PC-9 (cell line): ENCODE measurements at regions not wholly inside any gene's neighbourhood (a gene's known extent, or its start where the extent isn't known, plus 50 kb on each side); places are given as distances from the start of the nearest gene placed in this dataset.

Experiments
- BruUV-seq: library from RNA; stranded (reverse); fragments of 400-500 nt; replicated peaks from 2 replicates; lab custom pipeline; 2021; lab: Mats Ljungman, UMichigan
- CTCF ChIA-PET: fragments of 300-600 bp; sonication (Branson Sonifier 250); formaldehyde crosslinking; loops from one replicate; lab custom pipeline; 2022; ENCODE audit warnings: antibody characterized with exemption; lab: Charles Lee
- POLR2A ChIA-PET: fragments of 300-600 bp; sonication (Branson Sonifier 250); formaldehyde crosslinking; loops from one replicate; lab custom pipeline; 2022; ENCODE audit warnings: antibody characterized with exemption; ENCODE audit not compliant: unreplicated experiment; lab: Charles Lee
- DNase-seq, 2 experiments: peaks; one replicate each; pipeline versions ENCODE4 v3.0.0 to v3.0.0-alpha.2; 2015 to 2022; ENCODE audit warnings: mixed read lengths in 1 of 2
- H2AFZ ChIP-seq: fragments of 200-600 bp; sonication (generic); 2 replicates; pipeline ENCODE4 v1.8.1; 2017; ENCODE audit warnings: antibody characterized with exemption
- H3F3A ChIP-seq: fragments of 200-600 bp; sonication (generic); 2 replicates; pipeline ENCODE4 v1.8.1; 2017; ENCODE audit warnings: antibody characterized with exemption, mild to moderate bottlenecking, low read depth; ENCODE audit not compliant: insufficient read depth
- H3K27ac ChIP-seq: fragments of 200-600 bp; sonication (generic); 2 replicates; pipeline ENCODE4 v1.6.1; 2016; ENCODE audit warnings: mixed run types
- H3K27me3 ChIP-seq: fragments of 200-600 bp; sonication (generic); 2 replicates; pipeline ENCODE4 v1.6.1; 2016; ENCODE audit warnings: low read depth, mixed run types; ENCODE audit not compliant: insufficient read depth
- H3K36me3 ChIP-seq: fragments of 200-600 bp; sonication (generic); 2 replicates; pipeline ENCODE4 v1.6.1; 2016; ENCODE audit warnings: low read depth, mixed run types
- H3K4me1 ChIP-seq: fragments of 200-600 bp; sonication (generic); replicated peaks from 2 replicates; pipeline ENCODE4 v1.6.1; 2016; ENCODE audit warnings: mixed run types; ENCODE audit not compliant: insufficient read depth
- H3K4me2 ChIP-seq: fragments of 200-600 bp; sonication (generic); 2 replicates; pipeline ENCODE4 v1.6.1; 2017; ENCODE audit warnings: mixed run types
- H3K4me3 ChIP-seq: fragments of 200-600 bp; sonication (generic); 2 replicates; pipeline ENCODE4 v1.6.1; 2016; ENCODE audit warnings: mixed run types
- H3K79me2 ChIP-seq: fragments of 200-600 bp; sonication (generic); 2 replicates; pipeline ENCODE4 v1.6.1; 2017; ENCODE audit warnings: low read depth, mixed run types
- H3K9me2 ChIP-seq: fragments of 200-600 bp; sonication (generic); 2 replicates; pipeline ENCODE4 v1.8.1; 2017; ENCODE audit warnings: mild to moderate bottlenecking; ENCODE audit not compliant: insufficient read depth
- H3K9me3 ChIP-seq: fragments of 200-600 bp; sonication (generic); 2 replicates; pipeline ENCODE4 v1.8.1; 2016; ENCODE audit warnings: low read depth; ENCODE audit not compliant: insufficient read depth
- H4K20me1 ChIP-seq: fragments of 200-600 bp; sonication (generic); 2 replicates; pipeline ENCODE4 v1.8.1; 2017; ENCODE audit not compliant: insufficient read depth
- EZH2 ChIP-seq: fragments of 200-600 bp; sonication (generic); IDR thresholded peaks from 2 replicates; pipeline ENCODE4 v1.8.0; 2017; ENCODE audit warnings: antibody characterized with exemption, low read depth
- intact Hi-C: fragments of 100-400 bp; cut with micrococcal nuclease; formaldehyde crosslinking; loops from one replicate; pipeline ENCODE4 v1.10.0; 2022; ENCODE audit not compliant: unreplicated experiment
- TF ChIP-seq, protein P1 (sequence below): fragments of 200-600 bp; sonication (generic); conservative IDR thresholded peaks from 2 replicates; pipeline ENCODE4 v1.6.1; 2017; ENCODE audit warnings: mixed run types, antibody characterized with exemption, mild to moderate bottlenecking, moderate library complexity

DNA sequence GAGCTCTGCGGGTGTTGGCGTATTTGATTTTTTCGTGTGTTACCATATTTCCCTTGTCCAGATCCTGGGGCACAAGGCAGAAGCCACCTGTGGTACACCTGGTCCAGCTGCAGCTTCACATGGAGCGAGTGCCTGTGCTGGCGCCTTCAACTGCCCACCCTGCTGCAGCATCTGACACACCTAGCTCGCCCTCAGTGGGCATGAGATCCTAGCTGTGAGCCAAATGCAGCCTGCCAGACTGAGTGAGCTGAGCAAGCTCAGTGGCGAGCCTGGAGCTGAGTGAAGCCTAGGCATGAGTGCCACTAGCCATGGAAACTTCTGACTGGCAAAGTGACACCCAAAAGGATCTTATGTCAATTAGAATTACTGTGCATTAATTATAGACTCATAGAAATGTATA, 1226.8 kb upstream of the FLRT2 start:
- POLR2A ChIA-PET, result no interaction called here
- CTCF ChIA-PET, result no interaction called here
- no peak for DNase-seq
- BruUV-seq, result no TSS peak
- Histone ChIP-seq H3K9me2 (no peaks in the 10 kb centered on the region), H3F3A (no peaks in the 10 kb centered on the region), H3K4me3 (no peak overlapping the region), H2AFZ (no peak overlapping the region), H3K27me3 (no peaks in the 10 kb centered on the region), H3K4me1 (no peaks in the 10 kb centered on the region), H3K36me3 (no peaks in the 10 kb centered on the region), H3K79me2 (no peaks in the 10 kb centered on the region), H3K9me3 (no peaks in the 10 kb centered on the region), H4K20me1 (no peaks in the 10 kb centered on the region), H3K27ac (no peak overlapping the region), H3K4me2 (no peak overlapping the region)
- intact Hi-C loops, result no loop called here
- TF ChIP-seq EZH2, result no peak
- TF ChIP-seq, protein P1, sequence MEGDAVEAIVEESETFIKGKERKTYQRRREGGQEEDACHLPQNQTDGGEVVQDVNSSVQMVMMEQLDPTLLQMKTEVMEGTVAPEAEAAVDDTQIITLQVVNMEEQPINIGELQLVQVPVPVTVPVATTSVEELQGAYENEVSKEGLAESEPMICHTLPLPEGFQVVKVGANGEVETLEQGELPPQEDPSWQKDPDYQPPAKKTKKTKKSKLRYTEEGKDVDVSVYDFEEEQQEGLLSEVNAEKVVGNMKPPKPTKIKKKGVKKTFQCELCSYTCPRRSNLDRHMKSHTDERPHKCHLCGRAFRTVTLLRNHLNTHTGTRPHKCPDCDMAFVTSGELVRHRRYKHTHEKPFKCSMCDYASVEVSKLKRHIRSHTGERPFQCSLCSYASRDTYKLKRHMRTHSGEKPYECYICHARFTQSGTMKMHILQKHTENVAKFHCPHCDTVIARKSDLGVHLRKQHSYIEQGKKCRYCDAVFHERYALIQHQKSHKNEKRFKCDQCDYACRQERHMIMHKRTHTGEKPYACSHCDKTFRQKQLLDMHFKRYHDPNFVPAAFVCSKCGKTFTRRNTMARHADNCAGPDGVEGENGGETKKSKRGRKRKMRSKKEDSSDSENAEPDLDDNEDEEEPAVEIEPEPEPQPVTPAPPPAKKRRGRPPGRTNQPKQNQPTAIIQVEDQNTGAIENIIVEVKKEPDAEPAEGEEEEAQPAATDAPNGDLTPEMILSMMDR, result no peak

DNA sequence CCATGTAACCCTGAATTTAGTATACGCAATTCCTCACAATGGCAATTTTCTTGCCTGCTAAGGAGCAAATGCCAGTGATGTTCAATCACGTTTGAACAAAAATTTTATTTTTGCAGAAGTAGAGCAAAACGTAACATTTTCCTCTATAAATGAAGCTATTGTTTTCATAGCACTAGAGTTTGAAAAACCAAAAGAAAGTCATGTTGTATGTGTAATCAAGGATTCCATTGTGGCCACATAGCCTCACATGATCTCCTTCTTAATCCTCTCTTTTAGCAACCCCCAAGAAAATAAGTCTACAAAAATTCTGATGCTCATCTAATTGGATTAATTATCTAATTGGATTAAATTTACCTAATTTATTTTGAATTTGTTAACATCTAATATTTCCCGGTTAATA, 1217.4 kb upstream of the FLRT2 start:
- Histone ChIP-seq H2AFZ (no peak overlapping the region), H3K4me2 (no peak overlapping the region), H3K36me3 (no peaks in the 10 kb centered on the region), H3K79me2 (no peaks in the 10 kb centered on the region), H3K9me2 (no peaks in the 10 kb centered on the region), H3F3A (no peaks in the 10 kb centered on the region), H3K4me1 (no peaks in the 10 kb centered on the region), H3K27me3 (no peaks in the 10 kb centered on the region), H3K27ac (no peak overlapping the region), H3K9me3 (no peaks in the 10 kb centered on the region), H4K20me1 (no peaks in the 10 kb centered on the region), H3K4me3 (no peak overlapping the region)
- BruUV-seq, result no TSS peak
- intact Hi-C loops, result no loop called here
- TF ChIP-seq, protein P1, result no peak
- TF ChIP-seq EZH2, result no peak
- ChIA-PET POLR2A (no interaction called here), CTCF (no interaction called here)
- no peak for DNase-seq

GRCh38 chr14:84323450-84323849, 1206.5 kb upstream of the FLRT2 start:
- H3K9me3 ChIP-seq, result no peaks in the 10 kb centered on the region
- H3F3A ChIP-seq, result no peaks in the 10 kb centered on the region
- ChIA-PET CTCF (no interaction called here), POLR2A (no interaction called here)
- H3K4me2 ChIP-seq, result no peak overlapping the region
- BruUV-seq, result no TSS peak
- intact Hi-C loops, result loop anchor here (5.0 kb wide), 1 partner anchor 464 kb away; no protein-coding TSS in a partner anchor
- H2AFZ ChIP-seq, result no peak overlapping the region
- no peaks in the 10 kb centered on the region for H3K9me2 ChIP-seq
- no peak overlapping the region for H3K27ac ChIP-seq
- H3K4me3 ChIP-seq, result no peak overlapping the region
- H3K79me2 ChIP-seq, result no peaks in the 10 kb centered on the region
- H4K20me1 ChIP-seq, result no peaks in the 10 kb centered on the region
- H3K36me3 ChIP-seq, result no peaks in the 10 kb centered on the region
- TF ChIP-seq, protein P1, result no peak
- no peak for TF ChIP-seq EZH2
- H3K4me1 ChIP-seq, result no peaks in the 10 kb centered on the region
- no peak for DNase-seq
- H3K27me3 ChIP-seq, result no peaks in the 10 kb centered on the region
